HG03139 (cell line): ENCODE measurements at regions not wholly inside any gene's neighbourhood (a gene's known extent, or its start where the extent isn't known, plus 50 kb on each side); places are given as distances from the start of the nearest gene placed in this dataset.
"Not testable (repeated sequence)": the region's sequence is repeated elsewhere in the genome, so short reads cannot be mapped to it uniquely, and the experiment has no call there.

Source experiments
- ATAC-seq: cut with Tn5 transposase; IDR thresholded peaks from one replicate; pipeline ENCODE4 v1.9.1; 2021; ENCODE audit not compliant: unreplicated experiment

- no peak for ATAC-seq
Observed at GRCh38 chr18:78473563-78473962, 506.1 kb upstream of the SALL3 start.

GRCh38 chr18:78477840-78478239 lies 501.8 kb upstream of the SALL3 start:
- ATAC-seq: no peak

- no peak for ATAC-seq
Observed at GRCh38 chr18:78479443-78479842, 500.2 kb upstream of the SALL3 start.

- ATAC-seq: no peak
Observed at GRCh38 chr18:78480262-78481054, 499.2 kb upstream of the SALL3 start.

GRCh38 chr18:78482378-78482777 lies 497.2 kb upstream of the SALL3 start:
- ATAC-seq: no peak

- ATAC-seq: no peak
Observed at GRCh38 chr18:78487649-78488048, 492.0 kb upstream of the SALL3 start.

- no peak for ATAC-seq
Observed at GRCh38 chr18:78492064-78492812, 487.4 kb upstream of the SALL3 start.

GRCh38 chr18:78492813-78493371 lies 486.7 kb upstream of the SALL3 start:
- no peak for ATAC-seq

GRCh38 chr18:78493490-78493889 lies 486.1 kb upstream of the SALL3 start:
- ATAC-seq: not testable (repeated sequence)

GRCh38 chr18:78494204-78495085 lies 485.2 kb upstream of the SALL3 start:
- no peak for ATAC-seq

GRCh38 chr18:78495550-78495949 lies 484.1 kb upstream of the SALL3 start:
- ATAC-seq: no peak

- ATAC-seq: no peak
Observed at GRCh38 chr18:78496079-78496478, 483.5 kb upstream of the SALL3 start.

GRCh38 chr18:78497641-78498040 lies 482.0 kb upstream of the SALL3 start:
- ATAC-seq: no peak

- ATAC-seq: no peak
Observed at GRCh38 chr18:78499586-78499985, 480.0 kb upstream of the SALL3 start.

- ATAC-seq: no peak
Observed at GRCh38 chr18:78501251-78501650, 478.4 kb upstream of the SALL3 start.

GRCh38 chr18:78503129-78503528 lies 476.5 kb upstream of the SALL3 start:
- no peak for ATAC-seq

GRCh38 chr18:78505851-78506461 lies 473.7 kb upstream of the SALL3 start:
- ATAC-seq: no peak

- no peak for ATAC-seq
Observed at GRCh38 chr18:78507217-78507616, 472.4 kb upstream of the SALL3 start.

GRCh38 chr18:78508228-78508824 lies 471.3 kb upstream of the SALL3 start:
- ATAC-seq: not testable (repeated sequence)

GRCh38 chr18:78510091-78510490 lies 469.5 kb upstream of the SALL3 start:
- ATAC-seq: no peak
